ENCODE measurements at regions not wholly inside any gene's neighbourhood (a gene's known extent, or its start where the extent isn't known, plus 50 kb on each side); places are given as distances from the start of the nearest gene placed in this dataset.

GRCh38 chr2:8398040-8398668 lies 283.7 kb upstream of the ID2 start:
- Histone ChIP-seq H3K4me2 (no peak overlapping the region), H3K27ac (no peak overlapping the region), H3K36me3 (no peaks in the 10 kb centered on the region), H3K4me3 (no peak overlapping the region), H4K20me1 (no peaks in the 10 kb centered on the region), H3K9me3 (replicated peaks in 1 of 11) (peaks cover 0 to 3% (median 0%) of the 10 kb centered on the region in 11 experiments; a peak in 2 of 22 replicates), H3K9ac (no peak overlapping the region), H3K4me1 (peaks cover 23 to 32% (median 29%) of the 10 kb centered on the region in 10 experiments), H3K27me3 (no peaks in the 10 kb centered on the region)
- no peak for TF ChIP-seq Cebpa-rat (IDR thresholded peaks at IDR 0.05)

- no peak for TF ChIP-seq Cebpa-rat (IDR thresholded peaks at IDR 0.05)
- Histone ChIP-seq H3K9me3 (replicated peaks in 1 of 11) (no peaks in the 10 kb centered on the region), H3K27ac (no peak overlapping the region), H3K9ac (no peak overlapping the region), H3K27me3 (no peaks in the 10 kb centered on the region), H3K36me3 (no peaks in the 10 kb centered on the region), H3K4me1 (peaks cover 8 to 18% (median 13%) of the 10 kb centered on the region in 10 experiments; a peak in 19 of 20 replicates), H3K4me3 (no peak overlapping the region), H3K4me2 (no peak overlapping the region), H4K20me1 (no peaks in the 10 kb centered on the region)
These were observed 282.1 kb upstream of the ID2 start for GRCh38 chr2:8399731-8400130.

- Histone ChIP-seq H3K4me1 (peaks cover 3 to 14% (median 9%) of the 10 kb centered on the region in 10 experiments; a peak in 19 of 20 replicates), H3K4me3 (no peak overlapping the region)
- no peak for TF ChIP-seq Cebpa-rat (IDR thresholded peaks at IDR 0.05)
These were observed 281.7 kb upstream of the ID2 start for GRCh38 chr2:8400196-8400595.

GRCh38 chr2:8402222-8402621 lies 279.6 kb upstream of the ID2 start:
- no peak overlapping the region for H3K4me2 ChIP-seq
- no peak overlapping the region for H3K9ac ChIP-seq
- H3K27me3 ChIP-seq = no peaks in the 10 kb centered on the region
- no peak overlapping the region for H3K4me3 ChIP-seq
- TF ChIP-seq Cebpa-rat (IDR thresholded peaks at IDR 0.05) = no peak
- no peak overlapping the region for H3K27ac ChIP-seq
- no peaks in the 10 kb centered on the region for H4K20me1 ChIP-seq
- H3K36me3 ChIP-seq = no peaks in the 10 kb centered on the region
- H3K4me1 ChIP-seq = peaks cover 0 to 5% (median 0%) of the 10 kb centered on the region in 10 experiments; a peak in 1 of 20 replicates
- no peaks in the 10 kb centered on the region for H3K9me3 ChIP-seq (replicated peaks in 1 of 11)

More at GRCh38 chr2:8400196-8400595, 281.7 kb upstream of the ID2 start:
- Histone ChIP-seq H3K9ac (no peak overlapping the region), H3K27me3 (no peaks in the 10 kb centered on the region), H3K27ac (no peak overlapping the region), H3K4me2 (no peak overlapping the region), H4K20me1 (no peaks in the 10 kb centered on the region), H3K36me3 (no peaks in the 10 kb centered on the region), H3K9me3 (replicated peaks in 1 of 11) (no peaks in the 10 kb centered on the region)

GRCh38 chr2:8403876-8404275 lies 278.0 kb upstream of the ID2 start:
- no peak for TF ChIP-seq Cebpa-rat (IDR thresholded peaks at IDR 0.05)
- Histone ChIP-seq H3K4me2 (no peak overlapping the region), H3K4me3 (no peak overlapping the region), H3K4me1 (peaks cover 0 to 7% (median 3%) of the 10 kb centered on the region in 10 experiments; a peak in 6 of 20 replicates), H3K27me3 (no peaks in the 10 kb centered on the region), H3K36me3 (no peaks in the 10 kb centered on the region), H3K9me3 (replicated peaks in 1 of 11) (no peaks in the 10 kb centered on the region), H3K27ac (no peak overlapping the region), H4K20me1 (no peaks in the 10 kb centered on the region), H3K9ac (no peak overlapping the region)

- Histone ChIP-seq H3K27ac (no peak overlapping the region), H3K9ac (no peak overlapping the region), H3K9me3 (replicated peaks in 1 of 11) (no peaks in the 10 kb centered on the region), H4K20me1 (no peaks in the 10 kb centered on the region), H3K4me1 (peaks cover 0 to 19% (median 7%) of the 10 kb centered on the region in 10 experiments; a peak in 8 of 20 replicates), H3K4me3 (no peak overlapping the region), H3K4me2 (no peak overlapping the region), H3K36me3 (no peaks in the 10 kb centered on the region), H3K27me3 (no peaks in the 10 kb centered on the region)
- no peak for TF ChIP-seq Cebpa-rat (IDR thresholded peaks at IDR 0.05)
These were observed 276.5 kb upstream of the ID2 start for GRCh38 chr2:8405334-8405733.

- H3K9me3 ChIP-seq (replicated peaks in 1 of 11) = no peaks in the 10 kb centered on the region
- no peak for TF ChIP-seq Cebpa-rat (IDR thresholded peaks at IDR 0.05)
- peaks cover 0 to 19% (median 7%) of the 10 kb centered on the region in 10 experiments; a peak in 8 of 20 replicates for H3K4me1 ChIP-seq
- H3K27ac ChIP-seq = no peak overlapping the region
- H3K4me3 ChIP-seq = no peak overlapping the region
- no peak overlapping the region for H3K9ac ChIP-seq
- no peaks in the 10 kb centered on the region for H4K20me1 ChIP-seq
- H3K36me3 ChIP-seq = no peaks in the 10 kb centered on the region
- H3K4me2 ChIP-seq = no peak overlapping the region
- no peaks in the 10 kb centered on the region for H3K27me3 ChIP-seq
These were observed 275.6 kb upstream of the ID2 start for GRCh38 chr2:8406271-8406670.

GRCh38 chr2:8407332-8407731 lies 274.5 kb upstream of the ID2 start:
- Histone ChIP-seq H3K9ac (no peak overlapping the region), H3K36me3 (no peaks in the 10 kb centered on the region), H3K27me3 (no peaks in the 10 kb centered on the region), H3K4me2 (no peak overlapping the region), H3K4me1 (peaks cover 0 to 24% (median 9%) of the 10 kb centered on the region in 10 experiments; a peak in 11 of 20 replicates), H3K4me3 (no peak overlapping the region), H3K27ac (no peak overlapping the region), H4K20me1 (no peaks in the 10 kb centered on the region), H3K9me3 (replicated peaks in 1 of 11) (no peaks in the 10 kb centered on the region)
- no peak for TF ChIP-seq Cebpa-rat (IDR thresholded peaks at IDR 0.05)

GRCh38 chr2:8408560-8409460 lies 273.0 kb upstream of the ID2 start:
- TF ChIP-seq Cebpa-rat (IDR thresholded peaks at IDR 0.05) = no peak
- no peaks in the 10 kb centered on the region for H4K20me1 ChIP-seq
- H3K27me3 ChIP-seq = no peaks in the 10 kb centered on the region
- no peak overlapping the region for H3K4me3 ChIP-seq
- no peaks in the 10 kb centered on the region for H3K36me3 ChIP-seq
- H3K9ac ChIP-seq = no peak overlapping the region; a peak in 1 of 22 replicates
- no peaks in the 10 kb centered on the region for H3K9me3 ChIP-seq (replicated peaks in 1 of 11)
- peak overlapping the region in 4 of 11 experiments; percentile 6 to 67 (median 61); a peak in 6 of 22 replicates for H3K27ac ChIP-seq
- peak overlapping the region in 5 of 11 experiments; percentile 3 to 41 (median 24); a peak in 6 of 22 replicates for H3K4me2 ChIP-seq
- H3K4me1 ChIP-seq = peaks cover 0 to 35% (median 7%) of the 10 kb centered on the region in 10 experiments; a peak in 11 of 20 replicates

Measured in BLaER1 treated with 17β-estradiol and CSF1 and Interleukin-3, amounts not matched to agents 10 nM and 100 nM (cell line).